ENCODE measurements at regions not wholly inside any gene's neighbourhood (a gene's known extent, or its start where the extent isn't known, plus 50 kb on each side); places are given as distances from the start of the nearest gene placed in this dataset.

- ChIA-PET POLR2A (no interaction called here), CTCF (no interaction called here)
- no peak for DNase-seq
- H3K9me3 Mint-ChIP-seq (ENCODE audit: unreplicated experiment), result no peaks in the 10 kb centered on the region
- no peaks in the 10 kb centered on the region for H3K36me3 Mint-ChIP-seq (ENCODE audit: insufficient read depth, unreplicated experiment)
- Histone ChIP-seq H3K27me3 (replicated peaks; ENCODE audit: control insufficient read depth, insufficient read depth, low read length) (no peaks in the 10 kb centered on the region), H3K4me1 (no peaks in the 10 kb centered on the region), H3K36me3 (ENCODE audit: control insufficient read depth, insufficient read depth, low read length) (no peaks in the 10 kb centered on the region), H3K4me3 (ENCODE audit: low read depth, low read length) (no peak overlapping the region), H3K9me3 (no peaks in the 10 kb centered on the region)
- H3K27me3 Mint-ChIP-seq (ENCODE audit: insufficient read depth, unreplicated experiment), result peaks cover 9% of the 10 kb centered on the region
- H3K4me3 Mint-ChIP-seq (ENCODE audit: unreplicated experiment), result no peak overlapping the region
- intact Hi-C loops (cut with micrococcal nuclease; ENCODE audit: unreplicated experiment), result no loop called here
- TF ChIP-seq CTCF (IDR thresholded peaks at IDR 0.05; ENCODE audit: insufficient read depth in 1 of 2, low read depth in 1 of 2, low read length in 1 of 2, severe bottlenecking in 1 of 2, unreplicated experiment in 1 of 2), result no peak
- H3K4me1 Mint-ChIP-seq (ENCODE audit: low read depth, unreplicated experiment), result no peaks in the 10 kb centered on the region
- H3K27ac Mint-ChIP-seq (ENCODE audit: unreplicated experiment), result no peak overlapping the region
- BruUV-seq (replicated peaks), result no TSS peak
These were observed 321.8 kb upstream of the STAC start for GRCh38 chr3:36058404-36059030.

- no peaks in the 10 kb centered on the region for H3K36me3 ChIP-seq (ENCODE audit: control insufficient read depth, insufficient read depth, low read length)
- no peaks in the 10 kb centered on the region for H3K36me3 Mint-ChIP-seq (ENCODE audit: insufficient read depth, unreplicated experiment)
- H3K4me3 Mint-ChIP-seq (ENCODE audit: unreplicated experiment), result no peak overlapping the region
- intact Hi-C loops (cut with micrococcal nuclease; ENCODE audit: unreplicated experiment), result no loop called here
- H3K9me3 ChIP-seq, result no peaks in the 10 kb centered on the region
- H3K4me1 Mint-ChIP-seq (ENCODE audit: low read depth, unreplicated experiment), result no peaks in the 10 kb centered on the region
- H3K27me3 Mint-ChIP-seq (ENCODE audit: insufficient read depth, unreplicated experiment), result peaks cover 3% of the 10 kb centered on the region
- H3K4me1 ChIP-seq, result no peaks in the 10 kb centered on the region
- ChIA-PET POLR2A (no interaction called here), CTCF (no interaction called here)
- no peak overlapping the region for H3K27ac Mint-ChIP-seq (ENCODE audit: unreplicated experiment)
- no peak for TF ChIP-seq CTCF (IDR thresholded peaks at IDR 0.05; ENCODE audit: insufficient read depth in 1 of 2, low read depth in 1 of 2, low read length in 1 of 2, severe bottlenecking in 1 of 2, unreplicated experiment in 1 of 2)
- H3K4me3 ChIP-seq (ENCODE audit: low read depth, low read length), result no peak overlapping the region
- H3K9me3 Mint-ChIP-seq (ENCODE audit: unreplicated experiment), result no peaks in the 10 kb centered on the region
- BruUV-seq (replicated peaks), result no TSS peak
- H3K27me3 ChIP-seq (replicated peaks; ENCODE audit: control insufficient read depth, insufficient read depth, low read length), result no peaks in the 10 kb centered on the region
- no peak for DNase-seq
These were observed 319.4 kb upstream of the STAC start for GRCh38 chr3:36060950-36061349.

GRCh38 chr3:36063992-36064391 is 316.3 kb upstream of the STAC start:
- TF ChIP-seq CTCF (IDR thresholded peaks at IDR 0.05; ENCODE audit: insufficient read depth in 1 of 2, low read depth in 1 of 2, low read length in 1 of 2, severe bottlenecking in 1 of 2, unreplicated experiment in 1 of 2), result no peak

More at GRCh38 chr3:36063992-36064391, 316.3 kb upstream of the STAC start:
- no peak overlapping the region for H3K4me3 Mint-ChIP-seq (ENCODE audit: unreplicated experiment)
- H3K9me3 Mint-ChIP-seq (ENCODE audit: unreplicated experiment), result no peaks in the 10 kb centered on the region
- H3K36me3 Mint-ChIP-seq (ENCODE audit: insufficient read depth, unreplicated experiment), result no peaks in the 10 kb centered on the region
- no TSS peak for BruUV-seq (replicated peaks)
- ChIA-PET POLR2A (no interaction called here), CTCF (no interaction called here)
- Histone ChIP-seq H3K36me3 (ENCODE audit: control insufficient read depth, insufficient read depth, low read length) (no peaks in the 10 kb centered on the region), H3K4me3 (ENCODE audit: low read depth, low read length) (no peak overlapping the region), H3K4me1 (no peaks in the 10 kb centered on the region), H3K27me3 (replicated peaks; ENCODE audit: control insufficient read depth, insufficient read depth, low read length) (no peaks in the 10 kb centered on the region), H3K9me3 (no peaks in the 10 kb centered on the region)
- DNase-seq, result no peak
- no peaks in the 10 kb centered on the region for H3K4me1 Mint-ChIP-seq (ENCODE audit: low read depth, unreplicated experiment)
- peaks cover 3% of the 10 kb centered on the region for H3K27me3 Mint-ChIP-seq (ENCODE audit: insufficient read depth, unreplicated experiment)
- H3K27ac Mint-ChIP-seq (ENCODE audit: unreplicated experiment), result no peak overlapping the region
- intact Hi-C loops (cut with micrococcal nuclease; ENCODE audit: unreplicated experiment), result no loop called here

All from Caco-2 (cell line).